ENCODE measurements at regions not wholly inside any gene's neighbourhood (a gene's known extent, or its start where the extent isn't known, plus 50 kb on each side); places are given as distances from the start of the nearest gene placed in this dataset.

- Histone ChIP-seq H3K9ac (ENCODE audit: extremely low read depth, low read length, poor library complexity, severe bottlenecking) (no peak overlapping the region), H3K27ac (ENCODE audit: low read depth, low read length) (no peak overlapping the region), H3K9me3 (ENCODE audit: control insufficient read depth, low read length) (no peaks in the 10 kb centered on the region), H3K4me1 (ENCODE audit: control insufficient read depth, insufficient read depth, low read length) (no peaks in the 10 kb centered on the region), H3K36me3 (ENCODE audit: control insufficient read depth, insufficient read depth, low read length) (no peaks in the 10 kb centered on the region), H3K4me3 (ENCODE audit: low read length) (no peak overlapping the region), H3K27me3 (ENCODE audit: control insufficient read depth, insufficient read depth, low read length, poor library complexity, severe bottlenecking) (no peaks in the 10 kb centered on the region)
- Mint-ChIP-seq H3K27ac (no peak overlapping the region), H3K36me3 (ENCODE audit: low read depth) (no peaks in the 10 kb centered on the region), H3K9me3 (peaks cover 9% of the 10 kb centered on the region), H3K27me3 (ENCODE audit: insufficient read depth) (no peaks in the 10 kb centered on the region), H3K4me3 (no peak overlapping the region), H3K4me1 (no peaks in the 10 kb centered on the region)
- TF ChIP-seq CTCF (conservative IDR thresholded peaks at IDR 0.05), result no peak
- WGBS, 2 experiments (ENCODE audit: insufficient coverage in 1 of 2, insufficient read length in 1 of 2), result 88 to 100% methylated on average over 1 to 8 of the region's 9 CpGs
- DNase-seq, result no peak
Measured at GRCh38 chrX:134148172-134148692, 88.8 kb upstream of the CCDC160 start.

GRCh38 chrX:134158821-134159512, 78.0 kb upstream of the CCDC160 start:
- Mint-ChIP-seq H3K27ac (no peak overlapping the region), H3K27me3 (ENCODE audit: insufficient read depth) (no peaks in the 10 kb centered on the region), H3K4me1 (no peaks in the 10 kb centered on the region), H3K4me3 (no peak overlapping the region), H3K9me3 (peaks cover 20% of the 10 kb centered on the region), H3K36me3 (ENCODE audit: low read depth) (no peaks in the 10 kb centered on the region)
- H3K4me3 ChIP-seq (ENCODE audit: low read length), result no peak overlapping the region
- no peaks in the 10 kb centered on the region for H3K36me3 ChIP-seq (ENCODE audit: control insufficient read depth, insufficient read depth, low read length)
- no peaks in the 10 kb centered on the region for H3K27me3 ChIP-seq (ENCODE audit: control insufficient read depth, insufficient read depth, low read length, poor library complexity, severe bottlenecking)
- H3K4me1 ChIP-seq (ENCODE audit: control insufficient read depth, insufficient read depth, low read length), result no peaks in the 10 kb centered on the region
- no peak overlapping the region for H3K9ac ChIP-seq (ENCODE audit: extremely low read depth, low read length, poor library complexity, severe bottlenecking)
- no peak for DNase-seq
- no peak overlapping the region for H3K27ac ChIP-seq (ENCODE audit: low read depth, low read length)
- no peaks in the 10 kb centered on the region for H3K9me3 ChIP-seq (ENCODE audit: control insufficient read depth, low read length)
- no peak for TF ChIP-seq CTCF (conservative IDR thresholded peaks at IDR 0.05)
- 100% methylated on average over 5 of the region's 5 CpGs; no CpG with 5 or more reads in 1 of the 2 experiments for WGBS, 2 experiments (ENCODE audit: insufficient coverage in 1 of 2, insufficient read length in 1 of 2)

GRCh38 chrX:134161162-134161561, 75.8 kb upstream of the CCDC160 start:
- Histone ChIP-seq H3K9me3 (ENCODE audit: control insufficient read depth, low read length) (no peaks in the 10 kb centered on the region), H3K27me3 (ENCODE audit: control insufficient read depth, insufficient read depth, low read length, poor library complexity, severe bottlenecking) (no peaks in the 10 kb centered on the region), H3K4me1 (ENCODE audit: control insufficient read depth, insufficient read depth, low read length) (no peaks in the 10 kb centered on the region), H3K9ac (ENCODE audit: extremely low read depth, low read length, poor library complexity, severe bottlenecking) (no peak overlapping the region), H3K27ac (ENCODE audit: low read depth, low read length) (no peak overlapping the region), H3K4me3 (ENCODE audit: low read length) (no peak overlapping the region), H3K36me3 (ENCODE audit: control insufficient read depth, insufficient read depth, low read length) (no peaks in the 10 kb centered on the region)
- no peak for DNase-seq
- Mint-ChIP-seq H3K36me3 (ENCODE audit: low read depth) (no peaks in the 10 kb centered on the region), H3K9me3 (peaks cover 24% of the 10 kb centered on the region), H3K27me3 (ENCODE audit: insufficient read depth) (no peaks in the 10 kb centered on the region), H3K4me1 (no peaks in the 10 kb centered on the region), H3K4me3 (no peak overlapping the region), H3K27ac (no peak overlapping the region)
- 95% methylated on average over 2 of the region's 2 CpGs; no CpG with 5 or more reads in 1 of the 2 experiments for WGBS, 2 experiments (ENCODE audit: insufficient coverage in 1 of 2, insufficient read length in 1 of 2)
- TF ChIP-seq CTCF (conservative IDR thresholded peaks at IDR 0.05), result no peak
